RWPE2 (cell line): ENCODE measurements at regions not wholly inside any gene's neighbourhood (a gene's known extent, or its start where the extent isn't known, plus 50 kb on each side); places are given as distances from the start of the nearest gene placed in this dataset.
"Not testable (repeated sequence)": the region's sequence is repeated elsewhere in the genome, so short reads cannot be mapped to it uniquely, and the experiment has no call there.

Experiments
- ATAC-seq: fragments of 200-7000 bp; cut with Tn5 transposase; 3 replicates; pipeline ENCODE4 v1.9.1; 2021; ENCODE audit warnings: low read depth
- DNase-seq: peaks from one replicate; pipeline ENCODE4 v3.0.0-alpha.2; 2020; ENCODE audit warnings: low spot score
- H3K27ac ChIP-seq: fragments of 450-650 bp; 2 replicates; pipeline ENCODE4 v1.5.1; 2017; ENCODE audit warnings: mild to moderate bottlenecking; ENCODE audit not compliant: poor library complexity, severe bottlenecking
- H3K27me3 ChIP-seq: fragments of 250-450 bp; sonication (Bioruptor Pico); 2 replicates; pipeline ENCODE4 v1.5.1; 2021; ENCODE audit warnings: mild to moderate bottlenecking, moderate library complexity; ENCODE audit not compliant: insufficient read depth, poor library complexity, severe bottlenecking
- H3K36me3 ChIP-seq: fragments of 250-450 bp; sonication (Bioruptor Pico); 2 replicates; pipeline ENCODE4 v1.5.1; 2020; ENCODE audit warnings: low read depth, mild to moderate bottlenecking, moderate library complexity
- H3K4me1 ChIP-seq: fragments of 250-450 bp; sonication (Bioruptor Pico); 2 replicates; pipeline ENCODE4 v1.5.1; 2021; ENCODE audit warnings: mild to moderate bottlenecking, moderate library complexity; ENCODE audit not compliant: insufficient read depth, poor library complexity, severe bottlenecking
- H3K4me3 ChIP-seq: fragments of 250-450 bp; sonication (Bioruptor Pico); 2 replicates; pipeline ENCODE4 v1.5.1; 2021; ENCODE audit warnings: mild to moderate bottlenecking, moderate library complexity; ENCODE audit not compliant: severe bottlenecking
- H3K9me3 ChIP-seq: fragments of 250-450 bp; sonication (Bioruptor Pico); 2 replicates; pipeline ENCODE4 v1.5.1; 2021; ENCODE audit warnings: mild to moderate bottlenecking, moderate library complexity; ENCODE audit not compliant: severe bottlenecking
- TF ChIP-seq, protein P1 (sequence below): fragments of 450-650 bp; IDR thresholded peaks from one replicate; pipeline ENCODE4 v1.5.1; 2017; ENCODE audit warnings: mild to moderate bottlenecking, moderate library complexity; ENCODE audit not compliant: poor library complexity, severe bottlenecking

DNA sequence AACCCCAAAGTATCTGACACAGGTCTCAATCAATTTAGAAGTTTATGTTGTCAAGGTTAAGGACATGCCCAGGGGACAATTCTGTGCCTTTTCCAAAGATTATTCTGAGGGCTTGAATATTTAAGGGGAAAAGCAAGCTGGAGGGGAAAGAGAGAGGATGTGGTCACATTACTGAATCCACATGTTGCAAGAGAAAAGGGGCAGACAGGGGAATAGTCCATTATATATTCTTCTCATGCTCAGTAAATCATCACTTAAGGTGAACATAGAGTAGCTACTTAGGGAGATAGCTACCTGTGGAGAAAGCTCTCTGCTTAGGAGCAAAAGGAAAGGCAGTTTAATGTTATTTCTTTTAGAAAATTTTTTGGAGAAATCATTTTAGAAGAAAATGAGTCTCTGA is 751.6 kb downstream of the SI start:
- no peak for DNase-seq
- Histone ChIP-seq H3K4me3 (no peak overlapping the region), H3K4me1 (no peaks in the 10 kb centered on the region), H3K36me3 (no peaks in the 10 kb centered on the region), H3K9me3 (no peaks in the 10 kb centered on the region), H3K27ac (no peak overlapping the region), H3K27me3 (peaks cover 4% of the 10 kb centered on the region)
- ATAC-seq: no peak
- TF ChIP-seq, protein P1, sequence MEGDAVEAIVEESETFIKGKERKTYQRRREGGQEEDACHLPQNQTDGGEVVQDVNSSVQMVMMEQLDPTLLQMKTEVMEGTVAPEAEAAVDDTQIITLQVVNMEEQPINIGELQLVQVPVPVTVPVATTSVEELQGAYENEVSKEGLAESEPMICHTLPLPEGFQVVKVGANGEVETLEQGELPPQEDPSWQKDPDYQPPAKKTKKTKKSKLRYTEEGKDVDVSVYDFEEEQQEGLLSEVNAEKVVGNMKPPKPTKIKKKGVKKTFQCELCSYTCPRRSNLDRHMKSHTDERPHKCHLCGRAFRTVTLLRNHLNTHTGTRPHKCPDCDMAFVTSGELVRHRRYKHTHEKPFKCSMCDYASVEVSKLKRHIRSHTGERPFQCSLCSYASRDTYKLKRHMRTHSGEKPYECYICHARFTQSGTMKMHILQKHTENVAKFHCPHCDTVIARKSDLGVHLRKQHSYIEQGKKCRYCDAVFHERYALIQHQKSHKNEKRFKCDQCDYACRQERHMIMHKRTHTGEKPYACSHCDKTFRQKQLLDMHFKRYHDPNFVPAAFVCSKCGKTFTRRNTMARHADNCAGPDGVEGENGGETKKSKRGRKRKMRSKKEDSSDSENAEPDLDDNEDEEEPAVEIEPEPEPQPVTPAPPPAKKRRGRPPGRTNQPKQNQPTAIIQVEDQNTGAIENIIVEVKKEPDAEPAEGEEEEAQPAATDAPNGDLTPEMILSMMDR: no peak

GRCh38 chr3:164320962-164321361 is 757.3 kb downstream of the SI start:
- no peaks in the 10 kb centered on the region for H3K9me3 ChIP-seq
- TF ChIP-seq, protein P1: no peak
- H3K27me3 ChIP-seq: peaks cover 4% of the 10 kb centered on the region
- H3K27ac ChIP-seq: no peak overlapping the region
- no peak overlapping the region for H3K4me3 ChIP-seq
- no peak for ATAC-seq
- no peak for DNase-seq
- no peaks in the 10 kb centered on the region for H3K36me3 ChIP-seq
- H3K4me1 ChIP-seq: no peaks in the 10 kb centered on the region

DNA sequence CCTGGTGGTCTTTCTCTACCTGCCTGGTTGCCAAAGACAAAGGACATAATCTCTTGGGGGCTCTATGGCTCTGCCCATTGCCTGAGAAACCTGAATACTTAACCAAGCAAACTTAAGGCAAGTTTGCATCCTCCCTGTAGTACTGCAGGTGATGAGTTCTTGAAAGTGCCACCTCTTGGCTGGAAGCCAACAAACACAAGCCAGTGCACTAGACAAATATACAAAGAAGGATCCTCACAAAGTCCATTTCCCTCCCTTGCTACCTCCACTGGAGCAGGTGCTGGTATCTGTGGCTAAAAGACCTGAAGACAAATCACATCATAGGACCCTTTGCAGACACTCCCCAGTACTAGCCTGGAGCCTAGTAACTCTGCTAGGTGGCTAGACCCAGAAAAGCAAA is 772.3 kb downstream of the SI start:
- TF ChIP-seq, protein P1: no peak
- H3K36me3 ChIP-seq: no peaks in the 10 kb centered on the region
- DNase-seq (no peak), ATAC-seq (no peak)
- H3K27me3 ChIP-seq: no peaks in the 10 kb centered on the region
- no peaks in the 10 kb centered on the region for H3K4me1 ChIP-seq
- H3K9me3 ChIP-seq: no peaks in the 10 kb centered on the region
- no peak overlapping the region for H3K27ac ChIP-seq
- H3K4me3 ChIP-seq: no peak overlapping the region

DNA sequence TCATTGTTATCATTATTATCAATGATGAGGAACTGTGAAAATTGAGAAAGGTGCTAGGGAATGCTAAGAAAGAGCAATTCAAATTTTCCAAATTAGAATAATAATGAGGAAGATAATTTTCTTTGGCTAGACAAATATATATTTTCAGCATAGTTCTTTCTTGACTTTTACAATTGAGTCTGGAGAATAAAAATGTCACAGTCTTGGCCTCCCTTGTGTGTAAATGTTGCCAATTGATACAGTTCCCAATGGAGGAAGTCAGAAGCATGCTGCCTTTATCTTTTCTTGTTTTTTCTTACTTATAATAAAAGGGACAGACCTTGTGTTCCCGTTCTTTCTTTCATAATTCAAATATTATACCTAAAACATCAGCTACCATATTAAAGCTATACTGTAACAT is 774.4 kb downstream of the SI start:
- Histone ChIP-seq H3K9me3 (no peaks in the 10 kb centered on the region), H3K4me3 (no peak overlapping the region), H3K4me1 (no peaks in the 10 kb centered on the region), H3K36me3 (no peaks in the 10 kb centered on the region), H3K27ac (no peak overlapping the region), H3K27me3 (no peaks in the 10 kb centered on the region)
- TF ChIP-seq, protein P1: no peak
- ATAC-seq: no peak
- DNase-seq: no peak

GRCh38 chr3:164302622-164303021 is 775.7 kb downstream of the SI start:
- H3K27me3 ChIP-seq: no peaks in the 10 kb centered on the region
- no peak for ATAC-seq
- no peak for DNase-seq
- no peaks in the 10 kb centered on the region for H3K4me1 ChIP-seq
- no peaks in the 10 kb centered on the region for H3K9me3 ChIP-seq
- H3K27ac ChIP-seq: no peak overlapping the region
- TF ChIP-seq, protein P1: no peak
- no peaks in the 10 kb centered on the region for H3K36me3 ChIP-seq
- H3K4me3 ChIP-seq: no peak overlapping the region

GRCh38 chr3:164291486-164291885 is 786.8 kb downstream of the SI start:
- DNase-seq: not testable (repeated sequence)

More at GRCh38 chr3:164291486-164291885, 786.8 kb downstream of the SI start:
- not testable (repeated sequence) for H3K27ac ChIP-seq, H3K36me3 ChIP-seq, ATAC-seq, H3K9me3 ChIP-seq, H3K27me3 ChIP-seq, H3K4me1 ChIP-seq, H3K4me3 ChIP-seq
